ENCODE measurements at regions not wholly inside any gene's neighbourhood (a gene's known extent, or its start where the extent isn't known, plus 50 kb on each side); places are given as distances from the start of the nearest gene placed in this dataset.

- TF ChIP-seq, protein P1, sequence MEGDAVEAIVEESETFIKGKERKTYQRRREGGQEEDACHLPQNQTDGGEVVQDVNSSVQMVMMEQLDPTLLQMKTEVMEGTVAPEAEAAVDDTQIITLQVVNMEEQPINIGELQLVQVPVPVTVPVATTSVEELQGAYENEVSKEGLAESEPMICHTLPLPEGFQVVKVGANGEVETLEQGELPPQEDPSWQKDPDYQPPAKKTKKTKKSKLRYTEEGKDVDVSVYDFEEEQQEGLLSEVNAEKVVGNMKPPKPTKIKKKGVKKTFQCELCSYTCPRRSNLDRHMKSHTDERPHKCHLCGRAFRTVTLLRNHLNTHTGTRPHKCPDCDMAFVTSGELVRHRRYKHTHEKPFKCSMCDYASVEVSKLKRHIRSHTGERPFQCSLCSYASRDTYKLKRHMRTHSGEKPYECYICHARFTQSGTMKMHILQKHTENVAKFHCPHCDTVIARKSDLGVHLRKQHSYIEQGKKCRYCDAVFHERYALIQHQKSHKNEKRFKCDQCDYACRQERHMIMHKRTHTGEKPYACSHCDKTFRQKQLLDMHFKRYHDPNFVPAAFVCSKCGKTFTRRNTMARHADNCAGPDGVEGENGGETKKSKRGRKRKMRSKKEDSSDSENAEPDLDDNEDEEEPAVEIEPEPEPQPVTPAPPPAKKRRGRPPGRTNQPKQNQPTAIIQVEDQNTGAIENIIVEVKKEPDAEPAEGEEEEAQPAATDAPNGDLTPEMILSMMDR (IDR thresholded peaks at IDR 0.05), result no peak
- TF ChIP-seq EP300 (IDR thresholded peaks at IDR 0.05) (no peak), POLR2A (IDR thresholded peaks at IDR 0.05) (no peak), POLR2AphosphoS5 (IDR thresholded peaks at IDR 0.05) (no peak)
Measured at GRCh38 chr15:29880341-29880740, 58.1 kb upstream of the TJP1 start.

Data from sigmoid colon (tissue), 4 donors.